Ammon's horn (tissue), 1 donor: ENCODE measurements at regions not wholly inside any gene's neighbourhood (a gene's known extent, or its start where the extent isn't known, plus 50 kb on each side); places are given as distances from the start of the nearest gene placed in this dataset.
A peak's percentile ranks its signal among the peaks of the same experiment; 100 is the strongest.
"Not testable (repeated sequence)": the region's sequence is repeated elsewhere in the genome, so short reads cannot be mapped to it uniquely, and the experiment has no call there.

Source experiments
- DNase-seq: peaks from one replicate; pipeline ENCODE4 v3.0.0-alpha.2; 2016; ENCODE audit warnings: low spot score

DNA sequence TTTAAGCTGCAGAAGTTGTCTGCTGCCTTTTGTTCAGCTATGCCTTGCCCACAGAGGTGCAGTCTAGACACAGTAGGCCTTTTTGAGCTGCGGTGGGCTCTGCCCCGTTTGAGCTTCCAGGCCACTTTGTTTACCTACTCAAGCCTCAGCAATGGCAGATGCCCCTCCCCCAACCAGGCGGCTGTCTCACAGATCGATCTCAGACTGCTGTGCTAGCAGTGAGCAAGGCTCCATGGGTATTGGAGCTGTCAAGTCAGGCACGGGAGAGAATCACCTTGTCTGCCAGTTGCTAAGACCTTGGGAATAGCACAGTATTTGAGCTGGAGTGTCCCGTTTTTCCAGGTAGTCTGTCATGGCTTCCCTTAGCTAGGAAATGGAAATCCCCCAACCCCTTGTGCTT is 587.8 kb upstream of the CLINT1 start:
- not testable (repeated sequence) for DNase-seq

GRCh38 chr5:158439204-158439603 is 580.3 kb upstream of the CLINT1 start:
- not testable (repeated sequence) for DNase-seq

- DNase-seq, result no peak
These were observed 577.5 kb upstream of the CLINT1 start for GRCh38 chr5:158436271-158437065.

DNA sequence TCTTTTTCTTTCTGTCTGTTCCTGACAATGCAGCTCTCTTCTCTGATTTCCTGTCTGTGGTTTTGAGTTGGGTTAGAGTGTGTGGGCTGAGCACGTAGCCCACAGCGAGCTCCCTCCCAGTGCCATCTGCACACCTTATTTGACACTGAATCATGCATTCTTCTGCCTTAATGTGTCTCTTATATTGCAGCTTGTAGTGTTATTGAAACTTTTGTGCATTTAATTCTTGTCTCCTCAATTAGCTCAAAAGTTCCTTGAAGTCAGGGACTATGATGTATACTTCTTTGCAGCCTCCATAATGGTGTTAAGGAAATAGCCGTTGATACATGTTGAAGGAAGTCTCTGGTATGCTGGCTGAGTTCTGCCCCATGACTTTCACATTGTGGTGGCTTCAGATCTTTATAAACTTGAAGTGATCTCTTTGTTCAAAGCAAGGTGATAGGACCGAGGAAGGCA is 576.2 kb upstream of the CLINT1 start:
- DNase-seq, result peak; percentile 14

DNA sequence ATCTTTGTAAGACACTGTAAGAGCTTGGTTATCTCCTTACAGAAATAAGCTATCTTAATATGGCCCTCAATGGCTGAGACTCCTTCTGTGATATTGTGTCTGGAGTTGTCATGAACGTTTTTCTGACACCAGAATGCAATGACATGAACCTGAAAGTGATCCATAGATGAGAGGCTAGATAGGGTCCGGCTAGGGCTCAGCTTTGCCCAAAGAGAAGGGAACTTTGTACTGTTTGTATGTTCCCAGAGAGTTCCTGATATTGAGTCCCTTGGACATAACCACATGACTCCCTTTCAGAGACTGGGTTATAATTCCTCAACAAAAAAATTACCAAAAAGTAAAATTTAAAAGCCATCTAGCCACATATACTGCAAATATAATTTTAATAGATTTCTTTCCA is 575.8 kb upstream of the CLINT1 start:
- DNase-seq, result no peak

DNA sequence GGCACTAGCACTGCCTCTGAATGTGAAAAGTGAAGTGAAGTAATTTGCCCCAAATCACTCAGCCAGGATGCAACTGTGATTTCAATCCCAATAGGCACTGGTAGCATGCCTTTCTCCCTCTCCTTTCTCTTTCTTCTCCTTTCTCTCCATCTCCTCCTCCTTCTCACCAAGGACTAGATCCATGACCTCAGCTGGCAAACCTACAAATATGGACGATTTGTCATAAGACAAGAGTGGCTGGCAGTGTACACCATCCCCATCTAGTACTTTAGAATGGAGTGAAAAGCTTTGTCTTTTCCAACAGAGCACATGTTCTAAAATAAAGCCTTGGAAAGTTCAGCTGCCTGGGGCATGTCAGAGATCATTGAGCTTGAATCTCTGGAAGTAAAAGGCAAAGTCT is 574.7 kb upstream of the CLINT1 start:
- no peak for DNase-seq

DNA sequence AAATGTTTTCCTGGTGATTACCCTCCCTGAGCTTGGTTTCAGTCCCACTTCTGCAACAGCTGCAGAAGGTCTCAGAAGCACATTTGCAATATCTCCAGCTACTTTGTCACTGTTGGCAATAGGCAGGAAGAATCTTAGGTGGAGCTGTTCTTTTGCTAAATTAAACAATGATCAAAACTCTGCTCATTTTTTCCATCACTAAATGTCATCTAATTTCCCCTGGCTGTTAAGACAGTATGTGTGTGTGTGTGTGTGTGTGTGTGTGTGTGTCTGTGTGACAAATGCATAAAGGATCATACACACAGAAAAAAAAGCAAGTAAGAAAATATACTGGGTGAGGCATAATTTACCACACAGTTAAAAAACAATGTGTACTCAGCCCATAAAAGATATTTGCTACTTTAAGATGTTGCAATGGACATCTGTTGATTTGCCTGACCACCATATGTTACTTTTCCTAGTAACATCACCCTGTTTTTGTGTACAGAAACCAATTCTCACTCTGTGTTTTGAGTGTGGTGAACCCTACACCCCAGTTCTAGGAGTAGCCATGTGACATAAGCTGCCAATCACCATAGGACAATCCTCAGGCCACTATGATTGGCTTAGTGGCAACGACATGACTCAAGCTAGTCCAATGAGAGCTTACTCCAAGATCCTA is 572.6 kb upstream of the CLINT1 start:
- no peak for DNase-seq

DNA sequence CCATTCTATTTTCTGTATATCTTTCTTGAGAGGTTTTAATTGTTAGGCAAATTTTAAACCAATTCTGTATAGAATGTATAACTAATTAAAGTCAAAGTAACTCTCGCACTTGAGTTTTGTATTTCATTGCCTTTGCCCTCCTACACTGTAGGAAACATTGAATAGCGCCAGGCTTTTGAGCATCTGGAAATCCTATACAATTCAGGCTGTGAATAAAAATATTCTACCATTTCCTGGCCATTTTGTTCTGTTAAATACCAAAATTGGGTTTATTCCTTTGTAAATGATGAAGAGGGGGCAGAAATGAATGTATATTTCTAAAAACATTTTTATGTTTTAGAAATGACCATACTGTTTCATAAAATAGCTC is 571.8 kb upstream of the CLINT1 start:
- no peak for DNase-seq

- no peak for DNase-seq
These were observed 571.3 kb upstream of the CLINT1 start for GRCh38 chr5:158430166-158430797.

DNA sequence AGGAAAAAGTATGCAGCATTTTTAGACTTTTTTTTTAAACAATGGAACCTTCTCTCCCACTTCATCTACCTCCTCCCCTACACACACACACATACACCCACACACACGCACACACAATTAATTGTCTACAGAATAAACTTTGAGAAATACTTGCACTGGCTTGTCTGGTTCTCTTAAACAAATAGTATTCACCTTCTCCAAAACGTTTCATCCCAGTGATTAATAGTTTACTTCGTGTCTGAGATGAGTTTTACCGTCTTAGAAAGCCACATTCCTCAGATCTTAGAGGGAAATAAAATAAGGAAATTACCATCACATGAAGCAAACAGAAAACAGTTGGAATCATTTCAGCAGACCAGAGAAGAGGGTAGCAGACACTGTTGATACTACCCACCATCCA is 570.6 kb upstream of the CLINT1 start:
- DNase-seq, result no peak

DNA sequence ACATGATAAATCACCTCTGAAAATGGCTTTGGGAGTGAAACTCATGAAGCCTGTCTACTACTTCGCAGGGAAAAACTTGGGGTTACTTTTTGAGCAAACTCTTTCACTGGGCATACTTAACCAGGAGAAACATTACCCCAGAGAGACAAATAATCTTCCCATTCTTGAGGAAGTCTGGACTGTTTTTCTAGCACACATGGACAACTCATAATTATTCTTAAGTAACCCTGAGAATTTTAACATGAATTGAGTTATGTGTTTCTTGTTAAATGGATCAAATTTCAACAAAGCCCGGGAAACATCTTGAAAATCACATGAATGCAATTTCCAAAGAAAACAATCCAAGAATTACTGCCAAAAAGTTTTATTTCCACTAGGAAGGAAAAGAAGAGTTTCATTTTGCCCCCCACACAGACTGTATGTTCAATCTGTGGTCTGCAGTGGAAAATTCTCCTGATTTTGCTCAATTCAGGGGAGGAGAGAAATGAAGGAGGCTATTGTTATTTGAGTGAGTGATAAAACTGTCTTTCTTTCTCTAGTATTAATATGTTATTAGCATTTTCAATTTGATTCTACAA is 564.8 kb upstream of the CLINT1 start:
- DNase-seq, result no peak

DNA sequence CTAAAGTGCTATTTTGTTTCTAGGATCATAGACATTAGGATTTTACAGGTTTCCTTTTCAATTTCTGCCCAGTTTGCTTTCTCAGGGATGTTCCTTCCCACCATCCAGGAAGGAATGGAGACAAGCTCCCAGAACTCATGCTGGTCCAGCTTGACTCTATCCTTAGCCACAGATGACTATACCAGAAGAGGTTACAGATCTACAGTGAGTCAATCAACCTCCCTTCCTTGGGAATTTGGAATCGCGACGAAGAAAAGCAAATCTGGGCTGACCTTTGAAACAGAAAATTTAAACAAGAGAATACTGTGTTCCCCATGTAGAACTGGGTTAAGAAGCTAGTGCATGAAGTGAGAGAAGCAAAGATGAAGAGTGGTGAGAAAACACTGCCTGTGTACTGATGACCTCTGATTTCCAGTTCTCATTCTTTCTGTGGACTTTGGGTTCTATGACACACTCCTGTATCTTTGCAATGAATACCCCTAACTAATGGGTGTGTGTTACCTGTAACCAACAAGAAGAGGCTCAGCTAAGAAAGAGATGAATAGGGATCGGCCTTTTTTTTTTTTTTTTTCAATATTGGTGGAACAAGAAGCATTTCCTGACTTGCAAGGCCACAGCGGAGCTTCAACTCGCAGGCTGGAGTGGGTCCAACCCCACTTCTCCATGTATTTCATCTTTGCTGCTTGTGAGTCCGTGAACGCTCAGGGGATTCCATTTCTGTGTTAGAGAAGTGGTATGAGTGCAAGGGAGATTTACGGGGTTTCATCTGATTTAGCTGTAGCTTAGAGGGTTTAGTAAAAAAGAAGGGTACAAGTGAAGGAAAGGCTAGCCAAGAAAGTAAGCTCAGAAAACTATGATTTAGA is 563.9 kb upstream of the CLINT1 start:
- DNase-seq, result no peak

DNA sequence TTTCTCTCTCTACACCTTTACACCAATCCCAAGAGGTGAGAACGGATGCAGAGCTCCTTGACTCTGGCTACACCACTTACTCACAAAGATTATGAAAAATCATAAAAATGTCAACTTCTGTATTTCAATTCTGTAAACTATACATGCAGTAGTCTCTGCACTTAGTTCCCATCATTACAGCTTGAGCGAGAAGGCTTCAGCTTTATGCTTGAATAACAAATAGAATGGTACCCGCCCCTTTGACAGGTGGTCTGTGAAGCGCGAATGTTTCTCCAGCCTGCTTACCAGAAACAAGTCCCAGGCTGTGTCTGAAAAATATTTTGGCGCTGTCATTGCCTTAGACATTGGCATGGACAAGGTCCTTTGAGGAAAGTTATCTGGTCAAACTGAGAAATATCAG is 562.4 kb upstream of the CLINT1 start:
- no peak for DNase-seq

DNA sequence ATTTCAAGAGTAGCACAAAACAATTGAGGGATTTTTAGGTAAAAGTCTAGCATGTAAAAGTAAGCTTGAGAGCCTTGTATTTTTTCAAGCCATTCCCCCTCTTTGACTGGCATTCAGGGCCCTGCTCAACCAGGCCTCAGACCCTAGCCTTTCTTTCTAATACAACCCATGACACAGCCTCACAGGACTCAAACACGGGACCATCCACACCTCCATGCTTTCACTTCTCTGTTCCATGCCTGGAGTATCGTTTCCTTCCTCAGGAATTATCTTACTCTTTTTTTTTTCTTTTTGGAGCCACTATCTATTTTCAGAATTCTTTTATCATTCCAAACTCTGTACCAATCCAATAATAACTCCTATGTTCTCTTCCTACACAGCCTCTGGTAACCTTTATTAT is 560.2 kb upstream of the CLINT1 start:
- DNase-seq, result no peak

DNA sequence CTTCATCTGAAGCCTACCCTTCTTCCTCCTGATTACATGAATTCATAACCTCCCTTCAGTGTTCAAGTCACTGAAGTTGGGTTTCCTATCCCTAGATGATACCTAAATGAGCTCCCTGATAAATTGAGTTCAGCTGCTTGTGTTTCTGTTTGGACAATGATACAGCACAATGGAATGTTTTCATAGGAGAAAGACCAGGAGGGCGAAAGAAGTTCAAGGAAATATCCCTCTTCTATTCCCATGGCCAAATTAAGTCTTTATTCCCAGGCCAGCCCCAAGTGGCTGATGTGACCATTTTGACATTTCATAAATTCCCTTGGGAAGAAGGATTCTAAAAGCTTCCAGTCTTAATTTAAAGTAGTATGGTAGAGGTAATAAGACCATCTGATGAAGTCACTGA is 555.8 kb upstream of the CLINT1 start:
- no peak for DNase-seq

DNA sequence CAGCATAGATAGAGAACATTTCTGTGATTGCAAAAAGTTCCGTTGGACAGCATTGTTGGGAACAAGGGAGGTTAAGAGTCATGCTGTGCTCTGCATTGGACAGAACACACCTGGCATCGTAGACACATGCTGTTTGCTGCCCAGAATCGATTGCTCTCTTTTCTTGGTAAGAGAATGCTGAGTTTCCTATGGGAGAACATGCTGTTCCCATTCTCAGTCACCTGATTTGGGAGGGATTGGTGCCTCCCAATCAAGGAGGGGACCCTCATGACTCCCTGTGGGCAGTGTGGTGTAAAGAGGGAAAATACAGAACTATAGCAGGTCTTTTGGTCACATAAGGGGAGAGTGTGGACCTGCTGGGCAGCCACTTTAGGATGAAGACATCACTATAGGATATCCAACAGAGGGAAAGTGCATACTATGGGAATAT is 555.4 kb upstream of the CLINT1 start:
- no peak for DNase-seq

GRCh38 chr5:158413122-158413680 is 554.3 kb upstream of the CLINT1 start:
- DNase-seq, result no peak

DNA sequence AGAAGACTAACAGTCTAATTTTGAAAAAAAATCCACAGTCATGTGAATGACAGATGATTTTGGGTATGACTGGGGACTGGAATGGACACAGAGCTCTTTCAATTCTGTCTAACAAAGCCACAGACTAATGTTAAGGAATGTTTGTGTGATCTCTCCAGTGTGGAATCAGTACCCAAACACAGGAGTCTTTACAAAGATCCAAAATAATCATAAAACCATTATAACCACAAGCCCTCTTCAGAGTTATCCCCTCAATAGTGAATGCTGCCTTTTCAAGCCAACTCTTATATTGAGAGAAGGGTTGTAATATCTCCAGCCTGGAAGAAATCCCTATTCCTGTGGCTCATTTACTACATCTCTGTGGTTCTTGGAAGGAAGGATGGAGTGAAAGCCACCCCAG is 552.0 kb upstream of the CLINT1 start:
- DNase-seq, result no peak

GRCh38 chr5:158409507-158409906 is 550.6 kb upstream of the CLINT1 start:
- no peak for DNase-seq

DNA sequence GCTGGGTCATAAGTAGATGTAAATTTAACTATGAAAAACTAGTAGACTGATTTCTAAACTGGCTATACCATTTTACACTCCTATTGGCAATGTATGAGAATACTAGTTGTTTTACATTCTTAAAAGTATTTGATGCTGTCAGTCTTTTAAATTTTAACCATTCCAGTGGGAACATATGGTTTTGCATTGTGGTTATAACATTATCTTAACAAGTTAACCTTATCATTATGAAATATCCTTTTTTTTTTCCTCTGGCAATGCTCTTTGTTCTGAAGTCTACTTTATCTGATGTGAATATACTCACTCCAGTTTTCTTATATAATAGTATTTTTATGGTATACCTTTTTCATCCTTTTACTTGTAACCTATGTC is 548.9 kb upstream of the CLINT1 start:
- DNase-seq, result no peak
